SK-N-SH treated with all-trans-retinoic acid at 6 μM for 48 hours (cell line): ENCODE measurements at regions not wholly inside any gene's neighbourhood (a gene's known extent, or its start where the extent isn't known, plus 50 kb on each side); places are given as distances from the start of the nearest gene placed in this dataset.

Source experiments
- ARNTL ChIP-seq: fragments of 450-650 bp; formaldehyde crosslinking; IDR thresholded peaks from 2 replicates; pipeline ENCODE4 v1.5.0; 2020; ENCODE audit warnings: low read depth, mild to moderate bottlenecking, moderate library complexity, borderline replicate concordance
- CSDC2 ChIP-seq: fragments of 250-450 bp; sonication (Bioruptor Pico); IDR thresholded peaks from 2 replicates; pipeline ENCODE4 v1.5.0; 2020; ENCODE audit warnings: mild to moderate bottlenecking, moderate library complexity
- CSRNP3 ChIP-seq: fragments of 250-450 bp; sonication (Bioruptor Pico); IDR thresholded peaks from 2 replicates; pipeline ENCODE4 v1.5.1; 2021; ENCODE audit warnings: mild to moderate bottlenecking, moderate library complexity
- GLIS3 ChIP-seq: fragments of 250-450 bp; sonication (Bioruptor Pico); IDR thresholded peaks from 2 replicates; pipeline ENCODE4 v1.5.0; 2020; ENCODE audit warnings: mild to moderate bottlenecking, moderate library complexity
- ISL1 ChIP-seq: fragments of 250-450 bp; sonication (Bioruptor Pico); IDR thresholded peaks from 2 replicates; pipeline ENCODE4 v2.1.2; 2022; ENCODE audit warnings: mild to moderate bottlenecking, moderate library complexity
- OSR1 ChIP-seq: fragments of 250-450 bp; sonication (Bioruptor Pico); IDR thresholded peaks from 2 replicates; pipeline ENCODE4 v1.8.0; 2022; ENCODE audit warnings: moderate library complexity, mild to moderate bottlenecking, inconsistent platforms
- PATZ1 ChIP-seq: fragments of 250-450 bp; sonication (Bioruptor Pico); IDR thresholded peaks from 2 replicates; pipeline ENCODE4 v1.8.0; 2020; ENCODE audit warnings: mild to moderate bottlenecking, moderate library complexity, borderline replicate concordance
- PPARA ChIP-seq: fragments of 250-450 bp; sonication (Bioruptor Pico); IDR thresholded peaks from 2 replicates; pipeline ENCODE4 v1.5.0; 2020; ENCODE audit warnings: mild to moderate bottlenecking, borderline replicate concordance
- RARB ChIP-seq: fragments of 250-450 bp; sonication (Bioruptor Pico); IDR thresholded peaks from 2 replicates; pipeline ENCODE4 v1.8.0; 2021; ENCODE audit warnings: mild to moderate bottlenecking, moderate library complexity
- TSHZ2 ChIP-seq: fragments of 250-450 bp; sonication (Bioruptor Pico); IDR thresholded peaks from 2 replicates; pipeline ENCODE4 v1.5.0; 2020; ENCODE audit warnings: mild to moderate bottlenecking, moderate library complexity
- ZC3H10 ChIP-seq: fragments of 250-450 bp; sonication (Bioruptor Pico); IDR thresholded peaks from 2 replicates; pipeline ENCODE4 v1.5.1; 2021; ENCODE audit warnings: mild to moderate bottlenecking, moderate library complexity
- ZFP3 ChIP-seq: fragments of 250-450 bp; sonication (Bioruptor Pico); IDR thresholded peaks from 2 replicates; pipeline ENCODE4 v1.5.0; 2020; ENCODE audit warnings: mild to moderate bottlenecking, moderate library complexity
- ZFP30 ChIP-seq: fragments of 450-650 bp; formaldehyde crosslinking; IDR thresholded peaks from 2 replicates; pipeline ENCODE4 v1.5.0; 2022; ENCODE audit warnings: mild to moderate bottlenecking, moderate library complexity

- TF ChIP-seq ARNTL (CRISPR knock-in tag) (no peak), PPARA (CRISPR knock-in tag) (no peak), PATZ1 (CRISPR knock-in tag) (no peak), OSR1 (no peak), TSHZ2 (no peak), ZFP3 (CRISPR knock-in tag) (no peak), RARB (no peak), CSRNP3 (CRISPR knock-in tag) (no peak), ZFP30 (CRISPR knock-in tag) (no peak), ZC3H10 (no peak), CSDC2 (CRISPR knock-in tag) (no peak), ISL1 (no peak), GLIS3 (CRISPR knock-in tag) (no peak)
Observed at GRCh38 chr11:91641153-91641552, 583.5 kb upstream of the FAT3 start.
